MG63 (cell line): ENCODE measurements at regions not wholly inside any gene's neighbourhood (a gene's known extent, or its start where the extent isn't known, plus 50 kb on each side); places are given as distances from the start of the nearest gene placed in this dataset.
"Not testable (repeated sequence)": the region's sequence is repeated elsewhere in the genome, so short reads cannot be mapped to it uniquely, and the experiment has no call there.

Source experiments
- DNase-seq: peaks from one replicate; pipeline ENCODE4 v3.0.0-alpha.2; 2020
- H3K27me3 ChIP-seq: fragments of 250-450 bp; sonication (Bioruptor Pico); 2 replicates; pipeline ENCODE4 v1.5.1; 2020; ENCODE audit warnings: mild to moderate bottlenecking, moderate library complexity
- H3K36me3 ChIP-seq: fragments of 250-450 bp; sonication (Bioruptor Pico); 2 replicates; pipeline ENCODE4 v1.5.1; 2020; ENCODE audit warnings: mild to moderate bottlenecking, moderate library complexity
- H3K4me3 ChIP-seq: fragments of 250-450 bp; sonication (Bioruptor Pico); 2 replicates; pipeline ENCODE4 v1.5.1; 2020; ENCODE audit warnings: mild to moderate bottlenecking, moderate library complexity
- H3K9me3 ChIP-seq: fragments of 250-450 bp; sonication (Bioruptor Pico); 2 replicates; pipeline ENCODE4 v1.5.1; 2020; ENCODE audit warnings: mild to moderate bottlenecking, moderate library complexity

DNA sequence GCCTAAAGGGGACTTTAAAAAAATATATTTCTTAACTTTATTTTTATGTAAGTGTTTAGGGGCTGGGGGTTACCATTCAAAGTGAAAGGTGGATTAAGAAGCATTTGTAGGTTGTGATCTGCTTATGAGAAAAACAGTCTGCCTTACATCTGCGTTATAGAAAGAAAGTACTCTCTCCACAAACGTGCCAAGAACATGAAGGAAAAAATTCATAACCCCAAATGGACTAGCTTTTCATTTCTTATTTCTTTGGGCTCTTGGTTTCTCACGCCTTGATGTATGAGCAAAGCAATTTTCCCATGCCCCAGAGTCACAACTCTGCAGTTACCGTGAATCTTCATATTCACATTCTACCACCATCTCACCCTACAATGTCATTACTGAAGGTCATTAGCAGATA lies 1165.1 kb upstream of the ADGRL4 start:
- Histone ChIP-seq H3K36me3 (no peaks in the 10 kb centered on the region), H3K27me3 (no peaks in the 10 kb centered on the region), H3K4me3 (no peak overlapping the region), H3K9me3 (no peaks in the 10 kb centered on the region)
- DNase-seq = no peak

- Histone ChIP-seq H3K9me3 (no peaks in the 10 kb centered on the region), H3K4me3 (no peak overlapping the region), H3K27me3 (no peaks in the 10 kb centered on the region), H3K36me3 (no peaks in the 10 kb centered on the region)
- DNase-seq = no peak
These were observed 1164.4 kb upstream of the ADGRL4 start for GRCh38 chr1:80170811-80171485.

DNA sequence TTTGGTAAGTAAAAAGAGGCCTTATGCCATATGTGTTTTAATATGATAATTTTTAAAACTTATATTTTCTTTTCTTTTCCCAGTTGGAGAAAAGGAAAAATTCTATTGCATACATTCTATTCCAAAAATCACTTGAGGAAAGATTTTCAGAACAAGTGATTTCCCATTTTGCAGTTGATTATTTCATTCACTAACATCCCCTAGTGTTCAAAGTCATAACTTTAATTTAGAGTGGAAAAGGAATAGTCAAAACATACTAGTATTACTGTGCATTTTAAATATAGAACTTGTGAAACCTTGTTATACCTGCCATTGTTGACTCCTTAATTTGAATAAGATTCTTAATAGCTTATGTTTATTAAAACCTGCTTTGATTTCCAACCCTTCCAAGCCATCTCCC lies 1157.6 kb upstream of the ADGRL4 start:
- Histone ChIP-seq H3K36me3 (no peaks in the 10 kb centered on the region), H3K4me3 (no peak overlapping the region), H3K9me3 (no peaks in the 10 kb centered on the region), H3K27me3 (no peaks in the 10 kb centered on the region)
- no peak for DNase-seq

DNA sequence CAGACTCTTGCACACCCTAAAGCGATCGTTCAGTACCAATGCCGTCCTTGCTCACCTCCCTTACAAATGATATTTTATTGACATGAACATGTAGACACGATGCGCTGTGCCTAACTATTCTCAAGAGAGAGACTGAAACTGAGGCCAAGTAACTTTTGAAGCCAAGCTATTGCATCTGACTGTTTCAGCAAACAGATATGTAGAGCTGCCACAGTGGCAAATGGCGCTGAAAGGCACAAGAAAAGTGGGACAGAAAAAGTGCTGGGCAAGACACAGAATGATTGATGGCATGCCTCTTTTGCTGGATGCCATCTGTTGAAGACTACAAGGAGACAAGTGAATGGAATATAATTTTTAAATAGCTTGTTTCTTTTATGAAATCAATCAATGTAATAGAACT lies 1157.2 kb upstream of the ADGRL4 start:
- Histone ChIP-seq H3K4me3 (no peak overlapping the region), H3K36me3 (no peaks in the 10 kb centered on the region), H3K9me3 (no peaks in the 10 kb centered on the region), H3K27me3 (no peaks in the 10 kb centered on the region)
- no peak for DNase-seq

DNA sequence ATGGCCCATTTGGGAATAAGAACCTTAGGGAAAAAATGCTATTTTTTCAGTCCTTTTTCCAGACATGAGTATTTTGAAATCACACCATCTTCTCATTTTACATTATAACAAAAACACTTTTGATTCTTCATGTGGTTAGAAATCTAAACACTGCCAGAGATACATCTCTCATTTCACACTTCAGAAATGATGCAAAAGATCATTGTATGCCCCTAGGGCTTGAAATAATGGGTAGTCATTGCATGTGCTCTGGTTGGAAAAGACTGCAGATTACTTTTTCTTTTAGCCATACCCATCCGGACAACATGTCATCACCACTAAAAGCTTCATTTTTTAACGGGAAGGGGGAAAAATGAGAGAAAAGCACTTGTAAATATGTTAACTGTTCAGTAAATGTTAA lies 1152.2 kb upstream of the ADGRL4 start:
- no peak for DNase-seq
- Histone ChIP-seq H3K27me3 (no peaks in the 10 kb centered on the region), H3K9me3 (no peaks in the 10 kb centered on the region), H3K36me3 (no peaks in the 10 kb centered on the region), H3K4me3 (no peak overlapping the region)

DNA sequence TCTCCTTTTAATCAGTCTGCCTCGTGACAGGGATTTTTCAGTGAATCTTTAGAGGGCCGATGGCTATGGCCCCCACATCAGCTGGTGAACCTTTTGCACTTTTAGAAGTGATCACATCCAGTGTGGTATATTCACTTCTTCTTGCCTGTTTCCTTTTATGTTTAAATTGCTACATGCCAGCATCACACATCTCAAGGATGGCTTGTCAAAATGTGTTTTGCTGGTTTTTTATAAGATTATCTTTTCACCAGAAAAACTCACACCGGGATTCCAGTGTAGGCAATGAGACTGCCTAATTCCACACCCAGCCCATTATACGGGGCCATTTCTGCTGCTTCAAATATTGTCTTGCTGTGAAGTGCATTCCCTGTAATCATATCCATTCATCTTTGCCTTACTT lies 1151.7 kb upstream of the ADGRL4 start:
- no peaks in the 10 kb centered on the region for H3K9me3 ChIP-seq
- no peaks in the 10 kb centered on the region for H3K27me3 ChIP-seq
- DNase-seq = no peak
- H3K4me3 ChIP-seq = no peak overlapping the region
- no peaks in the 10 kb centered on the region for H3K36me3 ChIP-seq

DNA sequence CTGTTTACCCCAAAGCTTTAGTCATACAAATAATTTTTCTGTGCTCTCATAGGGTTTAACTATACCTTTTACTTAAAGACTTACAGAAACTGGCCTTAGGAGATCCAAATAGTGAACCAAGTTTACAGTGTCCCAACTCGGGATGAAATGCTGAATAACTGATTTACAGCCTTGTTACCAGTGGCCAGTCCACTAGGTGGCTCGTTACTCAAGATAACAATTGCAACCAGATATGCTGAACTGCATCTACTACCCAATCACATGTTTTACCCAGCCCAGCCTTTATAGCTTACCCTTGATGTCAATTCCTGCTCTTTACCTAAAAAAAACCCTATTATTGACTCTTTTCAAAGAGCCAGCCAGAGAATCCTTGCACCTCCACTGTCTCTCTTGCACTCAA lies 1148.8 kb upstream of the ADGRL4 start:
- Histone ChIP-seq H3K27me3 (no peaks in the 10 kb centered on the region), H3K9me3 (no peaks in the 10 kb centered on the region), H3K36me3 (no peaks in the 10 kb centered on the region), H3K4me3 (no peak overlapping the region)
- no peak for DNase-seq

GRCh38 chr1:80154176-80154575 lies 1147.6 kb upstream of the ADGRL4 start:
- no peak for DNase-seq
- no peaks in the 10 kb centered on the region for H3K9me3 ChIP-seq

DNA sequence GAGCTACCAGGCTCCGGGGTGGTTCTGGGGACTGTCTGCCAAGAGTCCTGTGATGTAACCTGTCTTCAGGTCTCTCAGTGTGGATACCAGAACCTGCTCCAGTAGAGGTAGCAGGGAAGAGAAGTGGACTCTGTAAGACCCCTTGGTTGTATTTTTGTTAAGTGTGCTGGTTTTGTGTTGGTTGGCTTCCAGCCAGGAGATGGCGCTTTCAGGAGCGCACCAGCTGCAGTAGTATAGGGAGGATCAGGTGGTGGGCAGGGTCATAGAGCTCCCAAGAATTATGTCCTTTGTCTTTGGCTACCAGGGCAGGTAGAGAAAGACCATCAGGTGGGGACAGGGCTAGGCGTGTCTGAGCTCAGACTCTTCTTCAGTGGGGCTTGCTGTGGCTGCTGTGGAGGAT lies 1147.2 kb upstream of the ADGRL4 start:
- no peak for DNase-seq
- Histone ChIP-seq H3K4me3 (no peak overlapping the region), H3K36me3 (no peaks in the 10 kb centered on the region), H3K9me3 (no peaks in the 10 kb centered on the region), H3K27me3 (no peaks in the 10 kb centered on the region)

More at GRCh38 chr1:80154176-80154575, 1147.6 kb upstream of the ADGRL4 start:
- H3K4me3 ChIP-seq = no peak overlapping the region
- H3K36me3 ChIP-seq = no peaks in the 10 kb centered on the region
- no peaks in the 10 kb centered on the region for H3K27me3 ChIP-seq

GRCh38 chr1:80143361-80143760 lies 1136.8 kb upstream of the ADGRL4 start:
- DNase-seq = no peak
- H3K27me3 ChIP-seq = no peaks in the 10 kb centered on the region

DNA sequence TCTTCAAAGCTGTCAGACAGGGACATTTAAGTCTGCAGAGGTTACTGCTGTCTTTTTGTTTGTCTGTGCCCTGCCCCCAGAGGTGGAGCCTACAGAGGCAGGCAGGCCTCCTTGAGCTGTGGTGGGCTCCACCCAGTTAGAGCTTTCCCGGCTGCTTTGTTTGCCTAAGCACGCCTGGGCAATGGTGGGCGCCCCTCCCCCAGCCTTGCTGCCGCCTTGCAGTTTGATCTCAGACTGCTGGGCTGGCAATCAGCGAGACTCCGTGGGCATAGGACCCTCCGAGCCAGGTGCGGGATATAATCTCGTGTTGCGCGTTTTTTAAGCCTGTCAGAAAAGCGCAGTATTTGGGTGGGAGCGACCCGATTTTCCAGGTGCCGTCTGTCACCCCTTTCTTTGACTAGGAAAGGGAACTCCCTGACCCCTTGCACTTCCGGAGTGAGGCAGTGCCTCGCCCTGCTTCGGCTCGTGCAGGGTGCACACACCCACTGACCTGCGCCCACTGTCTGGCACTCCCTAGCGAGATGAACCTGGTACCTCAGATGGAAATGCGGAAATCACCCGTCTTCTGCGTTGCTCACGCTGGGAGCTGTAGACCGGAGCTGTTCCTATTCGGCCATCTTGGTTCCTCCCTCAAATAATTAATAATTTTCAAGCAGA lies 1131.5 kb upstream of the ADGRL4 start:
- not testable (repeated sequence) for H3K9me3 ChIP-seq, H3K27me3 ChIP-seq, DNase-seq, H3K4me3 ChIP-seq, H3K36me3 ChIP-seq

More at GRCh38 chr1:80143361-80143760, 1136.8 kb upstream of the ADGRL4 start:
- H3K36me3 ChIP-seq = no peaks in the 10 kb centered on the region
- H3K9me3 ChIP-seq = no peaks in the 10 kb centered on the region
- H3K4me3 ChIP-seq = no peak overlapping the region

DNA sequence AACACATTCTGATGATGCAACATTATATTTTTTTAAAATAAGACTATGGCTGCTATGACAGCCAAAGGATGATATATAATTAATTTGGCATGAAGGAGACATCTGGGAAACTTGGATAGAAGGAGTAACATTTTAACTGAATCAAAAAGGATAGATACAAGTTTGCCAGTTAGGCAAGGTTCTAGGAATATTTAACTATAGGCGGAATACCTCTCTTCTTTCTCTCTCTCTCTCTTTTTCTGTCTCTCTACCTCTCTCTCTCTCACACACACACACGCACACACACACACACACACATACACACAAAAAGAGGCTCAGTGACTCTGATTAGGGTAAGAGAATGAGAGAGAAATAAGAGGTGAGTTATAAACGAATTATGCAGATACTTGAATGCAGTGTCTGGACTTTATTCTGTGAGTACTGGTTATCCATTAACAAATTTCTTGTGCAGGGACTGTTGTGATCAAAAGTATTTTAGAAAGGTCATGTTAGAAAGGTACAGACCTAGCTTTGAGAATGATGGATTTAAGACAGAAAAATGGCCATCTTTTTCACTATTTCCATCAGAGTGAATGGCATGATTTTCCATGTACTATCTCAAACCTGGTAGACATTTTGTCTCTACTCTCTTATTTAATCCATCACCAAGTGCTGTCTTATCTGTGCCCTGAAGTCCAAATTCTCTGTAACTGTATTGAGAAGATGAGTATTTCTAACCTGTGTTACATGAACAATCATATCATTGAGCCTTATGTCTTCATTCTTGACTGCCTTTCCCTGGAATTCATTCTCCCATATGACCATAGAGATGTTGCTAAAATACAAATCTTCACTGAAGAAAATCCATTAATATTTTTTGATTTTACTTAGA lies 1106.9 kb upstream of the ADGRL4 start:
- no peaks in the 10 kb centered on the region for H3K36me3 ChIP-seq
- H3K4me3 ChIP-seq = no peak overlapping the region
- no peak for DNase-seq
- no peaks in the 10 kb centered on the region for H3K27me3 ChIP-seq
- no peaks in the 10 kb centered on the region for H3K9me3 ChIP-seq

- no peak overlapping the region for H3K4me3 ChIP-seq
- H3K9me3 ChIP-seq = no peaks in the 10 kb centered on the region
- H3K36me3 ChIP-seq = no peaks in the 10 kb centered on the region
- no peaks in the 10 kb centered on the region for H3K27me3 ChIP-seq
- no peak for DNase-seq
These were observed 1094.6 kb upstream of the ADGRL4 start for GRCh38 chr1:80101159-80101558.

- DNase-seq = no peak
- H3K4me3 ChIP-seq = no peak overlapping the region
These were observed 1093.2 kb upstream of the ADGRL4 start for GRCh38 chr1:80099713-80100112.

GRCh38 chr1:80085067-80085466 lies 1078.5 kb upstream of the ADGRL4 start:
- no peaks in the 10 kb centered on the region for H3K27me3 ChIP-seq
- H3K36me3 ChIP-seq = no peaks in the 10 kb centered on the region
- H3K4me3 ChIP-seq = no peak overlapping the region
- DNase-seq = no peak
- no peaks in the 10 kb centered on the region for H3K9me3 ChIP-seq

More at GRCh38 chr1:80099713-80100112, 1093.2 kb upstream of the ADGRL4 start:
- H3K9me3 ChIP-seq = no peaks in the 10 kb centered on the region
- no peaks in the 10 kb centered on the region for H3K27me3 ChIP-seq
- no peaks in the 10 kb centered on the region for H3K36me3 ChIP-seq

DNA sequence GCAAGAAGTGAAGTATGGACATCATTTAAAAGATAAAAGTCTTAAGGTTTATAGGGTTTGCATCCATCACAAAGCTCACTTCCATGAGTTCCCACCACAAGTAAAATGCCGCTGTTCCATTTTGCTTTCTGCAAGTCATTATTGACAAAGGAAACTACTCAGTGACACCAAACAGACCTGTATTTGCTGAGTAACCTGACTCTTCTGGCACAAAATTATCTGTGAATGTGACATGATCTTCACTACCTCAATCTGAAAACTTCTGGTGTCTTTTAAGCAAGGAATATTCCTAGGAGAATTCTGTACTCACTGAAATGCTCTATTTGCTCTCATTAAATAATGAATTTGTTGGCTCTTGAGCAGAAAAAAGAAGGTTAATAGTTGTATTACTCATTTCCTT lies 1077.4 kb upstream of the ADGRL4 start:
- H3K4me3 ChIP-seq = no peak overlapping the region
- no peak for DNase-seq
- no peaks in the 10 kb centered on the region for H3K27me3 ChIP-seq
- H3K36me3 ChIP-seq = no peaks in the 10 kb centered on the region
- no peaks in the 10 kb centered on the region for H3K9me3 ChIP-seq

GRCh38 chr1:80076469-80076868 lies 1069.9 kb upstream of the ADGRL4 start:
- Histone ChIP-seq H3K36me3 (no peaks in the 10 kb centered on the region), H3K9me3 (no peaks in the 10 kb centered on the region), H3K4me3 (no peak overlapping the region), H3K27me3 (no peaks in the 10 kb centered on the region)
- DNase-seq = no peak
